GM18951 (cell line): ENCODE measurements at regions not wholly inside any gene's neighbourhood (a gene's known extent, or its start where the extent isn't known, plus 50 kb on each side); places are given as distances from the start of the nearest gene placed in this dataset.

Experiments used
- POLR2A ChIP-seq: IDR thresholded peaks from 4 replicates; pipeline ENCODE4 v1.6.1; 2011; ENCODE audit warnings: mild to moderate bottlenecking; ENCODE audit not compliant: insufficient read length, insufficient read depth; ENCODE audit errors: extremely low read depth
- in situ Hi-C: fragments of 300-500 bp; cut with MboI; formaldehyde crosslinking; loops from one replicate; pipeline ENCODE4 v1.12.0; 2022; ENCODE audit warnings: low sequenced_read_pairs, mixed read lengths, inconsistent platforms; ENCODE audit not compliant: unreplicated experiment

DNA sequence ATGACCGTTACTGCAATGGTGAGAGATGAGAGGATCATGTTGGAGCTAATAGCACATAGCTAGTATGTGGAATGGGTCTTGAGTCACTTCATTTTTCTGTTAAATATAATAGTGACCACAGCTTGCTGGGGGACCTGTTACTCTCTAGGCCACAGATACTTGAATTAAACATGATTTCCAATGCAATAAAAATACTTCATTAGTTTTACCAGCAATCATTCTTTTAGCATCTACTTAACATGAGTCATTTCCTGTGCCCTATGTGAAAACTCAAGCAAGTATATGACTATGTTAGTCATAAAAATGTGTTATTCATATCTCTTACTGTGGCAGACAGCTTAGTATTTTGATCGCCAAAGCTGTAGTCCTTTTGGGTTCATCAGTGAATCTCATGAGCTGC is 798.8 kb downstream of the SLC16A7 start:
- in situ Hi-C loops, result no loop called here
- no peak for TF ChIP-seq POLR2A

DNA sequence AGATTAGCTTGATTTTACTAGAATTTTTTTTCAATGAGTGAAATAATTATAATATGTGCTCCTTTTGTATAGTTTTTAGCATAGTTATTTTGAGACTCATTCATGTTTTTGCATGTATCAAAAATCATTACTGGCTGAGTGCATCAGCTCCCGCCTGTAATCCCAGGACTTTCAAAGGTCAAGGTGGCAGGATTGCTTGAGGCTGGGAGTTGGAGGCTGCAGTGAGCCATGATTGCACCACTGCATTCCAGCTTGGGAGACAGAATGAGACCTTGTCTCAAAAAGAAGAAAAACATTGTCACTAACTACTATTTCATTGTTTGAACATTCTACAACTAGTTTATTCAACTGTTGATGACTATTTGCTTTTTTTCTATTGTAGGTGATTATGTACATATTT is 802.7 kb downstream of the SLC16A7 start:
- in situ Hi-C loops, result no loop called here

DNA sequence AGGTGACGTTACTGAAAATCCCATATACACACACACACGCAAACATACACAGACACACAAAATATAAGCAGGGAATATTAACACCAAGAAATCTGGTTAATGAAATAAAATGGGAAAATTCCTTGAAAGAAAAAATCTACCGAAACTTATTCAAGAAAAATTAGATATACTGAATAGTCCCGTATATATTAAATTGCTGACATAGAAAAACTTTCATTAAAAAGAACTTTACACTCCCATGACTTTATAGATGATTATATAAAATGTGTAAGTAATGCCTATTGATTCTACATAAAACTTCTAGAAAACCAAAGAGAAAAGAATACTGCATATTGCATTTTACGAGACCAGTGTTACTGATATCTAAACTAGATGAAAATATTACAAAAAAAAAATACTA is 803.2 kb downstream of the SLC16A7 start:
- no peak for TF ChIP-seq POLR2A
- in situ Hi-C loops, result no loop called here

More for the DNA sequence above, 802.7 kb downstream of the SLC16A7 start:
- TF ChIP-seq POLR2A, result no peak

DNA sequence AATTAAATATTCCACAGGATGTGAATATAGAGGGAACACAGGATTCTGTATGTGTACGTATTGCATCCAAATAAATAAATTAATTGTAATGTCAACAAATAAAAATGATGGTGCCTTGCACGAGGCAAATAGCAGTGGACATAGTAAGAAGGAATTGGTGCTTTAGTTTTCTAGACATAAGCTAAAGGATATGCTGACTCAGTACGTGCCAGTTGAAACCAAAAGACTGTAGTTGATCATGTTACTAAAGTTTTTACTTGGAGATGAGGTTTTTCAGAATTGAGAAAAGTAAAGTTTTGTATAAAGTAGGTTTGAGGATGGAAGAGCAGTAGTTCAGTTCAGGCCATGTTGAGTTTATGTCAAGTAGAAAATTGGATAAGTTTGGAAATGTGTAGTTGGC is 807.2 kb downstream of the SLC16A7 start:
- TF ChIP-seq POLR2A, result no peak
- in situ Hi-C loops, result no loop called here

DNA sequence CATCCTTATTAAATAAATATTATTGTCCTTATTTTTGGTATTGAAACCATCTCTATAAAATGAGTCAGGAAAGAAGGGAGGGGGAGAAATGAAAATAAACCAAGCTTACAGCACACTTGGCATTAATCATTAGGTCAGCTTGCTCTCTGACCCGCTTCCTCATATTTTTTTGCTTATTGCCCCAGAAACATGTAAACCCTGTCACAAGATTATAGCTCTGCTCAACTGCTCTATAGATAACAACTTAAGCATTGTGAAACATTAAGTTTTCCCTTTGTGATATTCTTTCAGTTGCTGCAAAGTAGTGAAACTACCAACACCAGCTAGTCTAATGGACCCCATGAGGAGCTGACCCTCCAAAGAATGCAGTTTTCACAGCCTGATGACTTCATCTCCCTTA is 819.5 kb downstream of the SLC16A7 start:
- in situ Hi-C loops, result no loop called here
- TF ChIP-seq POLR2A, result no peak

DNA sequence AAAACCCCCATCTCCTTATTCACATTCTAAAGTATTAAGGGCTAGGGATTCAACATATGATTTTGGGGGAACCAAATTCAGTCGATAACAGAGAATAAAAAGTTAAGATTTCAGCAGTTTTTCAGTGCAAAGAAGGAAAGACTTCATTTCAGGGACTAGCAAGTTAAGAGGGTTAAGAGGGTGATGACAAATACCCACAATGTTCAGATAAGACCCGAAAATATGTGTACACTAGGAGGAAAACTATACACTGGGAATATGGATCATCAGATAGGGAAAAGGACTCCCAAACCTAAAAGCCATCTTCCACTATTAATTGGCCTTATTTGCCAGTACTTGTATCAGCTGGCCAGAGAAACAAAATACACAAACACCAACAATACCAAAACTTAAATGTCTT is 824.2 kb downstream of the SLC16A7 start:
- in situ Hi-C loops, result no loop called here
- no peak for TF ChIP-seq POLR2A

DNA sequence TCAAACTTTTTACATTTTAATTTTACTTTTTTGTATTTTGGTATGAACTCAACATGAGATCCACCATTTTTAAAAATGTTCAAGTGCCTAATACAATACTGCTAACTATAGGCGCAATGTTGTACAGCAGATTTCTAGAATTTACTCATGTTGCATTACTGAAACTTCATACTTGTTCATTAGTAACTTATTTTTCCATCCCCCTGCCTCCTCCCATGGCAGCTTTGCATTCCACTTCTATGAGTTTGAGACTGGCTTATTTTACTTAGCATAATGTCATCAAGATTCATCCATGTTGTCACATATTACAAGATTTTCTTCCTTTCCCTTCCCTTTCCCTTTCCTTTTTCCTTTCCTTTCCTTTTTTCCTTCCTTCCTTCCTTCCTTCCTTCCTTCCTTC is 825.9 kb downstream of the SLC16A7 start:
- TF ChIP-seq POLR2A, result no peak
- in situ Hi-C loops, result no loop called here

DNA sequence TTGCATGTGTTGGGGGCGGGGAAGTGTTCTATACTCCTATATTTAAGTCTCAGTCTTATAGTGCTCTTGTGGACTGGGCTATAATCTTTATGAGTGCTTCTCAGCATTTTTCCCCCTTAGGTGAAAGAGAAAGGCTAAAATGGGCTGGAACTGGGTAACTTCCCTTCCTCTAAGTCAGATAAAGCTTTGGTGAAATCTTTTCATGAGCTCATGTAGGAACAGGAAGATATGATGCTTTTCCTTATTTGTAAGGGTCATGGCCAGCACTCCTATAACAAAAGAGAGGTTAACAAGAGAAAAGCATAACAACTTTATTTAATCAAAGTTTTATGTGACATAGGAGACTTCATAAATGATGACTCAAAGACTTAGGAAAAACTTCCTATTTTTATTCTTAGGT is 841.5 kb downstream of the SLC16A7 start:
- TF ChIP-seq POLR2A, result no peak
- in situ Hi-C loops, result no loop called here

DNA sequence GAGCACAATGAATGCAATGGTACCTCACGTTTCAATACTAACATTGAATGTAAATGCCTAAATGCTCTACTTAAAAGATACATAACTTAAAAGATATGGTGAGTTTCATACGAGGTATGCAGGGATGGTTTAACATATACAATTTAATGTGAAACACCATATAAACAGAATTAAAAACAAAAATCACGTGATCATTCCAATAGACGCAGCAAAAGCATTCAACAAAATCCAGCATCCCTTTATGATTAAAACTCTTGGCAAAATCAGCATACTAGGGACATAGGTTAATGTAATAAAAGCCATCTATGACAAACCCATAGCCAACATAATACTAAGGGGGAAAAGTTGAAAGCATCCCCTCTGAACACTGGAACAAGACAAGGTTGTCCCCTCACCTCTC is 845.7 kb downstream of the SLC16A7 start:
- TF ChIP-seq POLR2A, result no peak
- in situ Hi-C loops, result no loop called here

DNA sequence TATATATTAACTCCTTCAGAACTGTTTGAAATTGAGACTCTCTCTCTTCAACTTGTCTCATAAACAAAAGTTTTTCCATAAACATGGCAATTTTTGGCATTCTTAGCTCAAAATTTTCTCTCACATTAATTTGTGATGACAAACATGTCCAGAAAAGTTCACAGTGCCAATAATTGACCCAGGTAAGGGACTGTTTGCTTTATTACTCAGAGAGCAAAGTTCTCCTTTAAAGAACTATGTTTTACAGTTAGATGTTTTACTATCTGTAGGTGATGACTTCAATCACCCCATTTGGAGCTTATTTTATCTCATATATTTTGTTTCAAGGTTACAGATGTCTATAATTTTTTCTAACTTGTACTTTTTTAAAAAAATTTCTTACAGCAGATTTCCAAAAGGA is 855.6 kb downstream of the SLC16A7 start:
- in situ Hi-C loops, result no loop called here
- TF ChIP-seq POLR2A, result no peak

DNA sequence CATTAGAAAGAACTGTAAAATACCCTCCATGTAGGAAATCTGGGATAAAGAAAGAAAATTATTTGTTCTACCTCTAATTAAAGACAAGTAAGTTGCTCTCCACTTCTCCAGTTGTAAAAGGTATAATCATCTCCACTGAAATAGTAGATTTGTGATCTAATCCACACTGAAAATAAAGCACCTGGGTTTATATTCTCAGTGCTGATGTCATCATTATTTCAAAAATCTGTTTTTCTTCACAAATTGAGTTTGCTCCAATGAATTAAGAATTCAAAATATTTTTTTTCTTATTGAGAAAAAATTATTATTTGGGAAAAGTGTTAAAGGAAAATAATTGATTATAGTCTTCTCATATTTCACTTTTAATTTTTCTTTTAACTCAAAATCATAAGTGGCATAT is 869.2 kb downstream of the SLC16A7 start:
- in situ Hi-C loops, result no loop called here
- TF ChIP-seq POLR2A, result no peak

DNA sequence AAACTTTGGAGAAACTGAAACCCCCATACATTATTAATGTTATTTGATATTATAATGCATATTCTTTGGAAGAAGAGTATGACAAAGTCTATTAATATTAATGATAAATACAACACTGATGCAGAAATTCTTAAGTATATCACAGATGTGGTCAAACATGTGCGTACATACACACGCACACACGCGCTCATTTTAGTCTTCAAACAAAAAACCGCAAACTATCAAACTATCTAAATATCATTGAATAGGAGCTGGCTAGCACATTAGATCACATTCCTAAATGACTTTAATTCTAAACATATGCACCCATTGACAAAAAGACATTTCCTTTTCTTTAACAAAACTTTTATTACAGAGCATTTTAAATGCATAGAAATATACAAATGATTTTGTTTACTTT is 872.7 kb downstream of the SLC16A7 start:
- in situ Hi-C loops, result no loop called here
- TF ChIP-seq POLR2A, result no peak

DNA sequence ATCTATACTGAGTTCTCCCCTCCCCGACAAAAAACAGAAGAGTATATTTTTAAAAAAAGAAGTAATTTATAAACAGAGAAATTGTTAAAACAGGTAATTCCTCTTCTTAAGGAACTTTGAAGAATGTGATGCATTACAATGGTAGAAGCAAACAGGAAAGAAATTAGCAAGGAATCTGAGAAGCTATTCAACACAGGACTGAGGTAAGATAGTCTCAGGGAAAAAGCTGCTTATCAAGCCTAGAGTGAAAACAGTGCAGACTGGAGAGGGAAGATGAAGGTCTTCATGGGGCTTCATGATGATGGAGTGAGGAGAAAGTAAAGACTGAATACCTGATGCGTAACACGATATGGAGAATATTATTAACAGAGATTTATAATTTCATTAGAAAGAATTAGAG is 880.0 kb downstream of the SLC16A7 start:
- no peak for TF ChIP-seq POLR2A
- in situ Hi-C loops, result no loop called here

DNA sequence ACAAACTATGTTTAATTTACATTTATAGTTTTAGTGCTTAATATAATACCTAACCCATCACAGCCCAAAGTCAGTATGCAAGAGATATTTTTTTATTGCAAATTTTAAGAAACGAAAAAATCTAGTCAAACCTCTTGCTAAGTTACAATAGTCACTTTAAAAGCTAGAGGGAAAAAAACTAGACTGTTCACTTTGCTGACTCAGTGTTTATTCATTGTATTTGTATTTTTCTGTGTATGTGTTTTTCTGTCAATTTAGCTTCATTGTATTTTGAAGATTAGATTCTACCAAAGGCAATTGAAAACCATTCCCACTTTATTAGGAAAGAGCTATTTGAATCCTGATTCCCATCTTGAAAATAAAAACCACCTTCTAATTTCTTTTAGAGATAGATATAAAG is 891.5 kb downstream of the SLC16A7 start:
- no peak for TF ChIP-seq POLR2A
- in situ Hi-C loops, result no loop called here

DNA sequence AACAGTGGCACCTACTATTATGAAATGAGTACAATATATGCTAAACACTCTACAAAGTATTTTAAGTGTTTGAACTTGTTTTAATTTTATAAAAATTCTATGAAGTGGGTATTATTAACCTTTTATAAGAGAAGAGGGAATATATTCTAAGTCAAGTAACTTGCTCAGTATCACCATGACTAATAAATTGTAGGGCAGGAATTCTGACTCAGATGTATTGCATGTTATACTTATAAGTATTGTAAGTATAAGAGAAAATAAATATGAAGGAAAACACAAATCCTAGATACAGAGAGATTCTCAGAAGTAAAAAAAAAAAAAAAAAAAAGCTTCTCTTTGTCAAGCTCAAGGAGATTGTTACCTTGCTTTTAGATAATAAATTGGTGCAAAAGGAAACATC is 893.2 kb downstream of the SLC16A7 start:
- in situ Hi-C loops, result no loop called here
- TF ChIP-seq POLR2A, result no peak
